NCI-H1105 treated with DMSO at 0.1 percent for 48 hours (cell line): ENCODE measurements at regions not wholly inside any gene's neighbourhood (a gene's known extent, or its start where the extent isn't known, plus 50 kb on each side); places are given as distances from the start of the nearest gene placed in this dataset.
A peak's percentile ranks its signal among the peaks of the same experiment; 100 is the strongest.
"Not testable (repeated sequence)": the region's sequence is repeated elsewhere in the genome, so short reads cannot be mapped to it uniquely, and the experiment has no call there.

Experiments used
- DNase-seq: peaks from one replicate; lab custom pipeline; 2025; lab: John Stamatoyannopoulos, UW

GRCh38 chr20:47890708-47891107, 105.4 kb upstream of the SULF2 start:
- DNase-seq = not testable (repeated sequence)

- not testable (repeated sequence) for DNase-seq
Measured at GRCh38 chr20:47889751-47890150, 104.5 kb upstream of the SULF2 start.

GRCh38 chr20:47888351-47888750, 103.1 kb upstream of the SULF2 start:
- no peak for DNase-seq

- DNase-seq = no peak
Measured at GRCh38 chr20:47887477-47888080, 102.3 kb upstream of the SULF2 start.

GRCh38 chr20:47887064-47887463, 101.8 kb upstream of the SULF2 start:
- no peak for DNase-seq

GRCh38 chr20:47886454-47887041, 101.3 kb upstream of the SULF2 start:
- DNase-seq = no peak

GRCh38 chr20:47885909-47886453, 100.7 kb upstream of the SULF2 start:
- DNase-seq = no peak

GRCh38 chr20:47883940-47884339, 98.7 kb upstream of the SULF2 start:
- not testable (repeated sequence) for DNase-seq

GRCh38 chr20:47883186-47883585, 97.9 kb upstream of the SULF2 start:
- no peak for DNase-seq

GRCh38 chr20:47879771-47880170, 94.5 kb upstream of the SULF2 start:
- no peak for DNase-seq

- DNase-seq = no peak
Measured at GRCh38 chr20:47878601-47879027, 93.3 kb upstream of the SULF2 start.

GRCh38 chr20:47876311-47877088, 91.2 kb upstream of the SULF2 start:
- DNase-seq = peak; percentile 70

- DNase-seq = no peak
Measured at GRCh38 chr20:47875297-47876025, 90.2 kb upstream of the SULF2 start.

- no peak for DNase-seq
Measured at GRCh38 chr20:47872341-47872740, 87.1 kb upstream of the SULF2 start.

- DNase-seq = no peak
Measured at GRCh38 chr20:47870475-47870874, 85.2 kb upstream of the SULF2 start.

- DNase-seq = no peak
Measured at GRCh38 chr20:47868744-47869143, 83.5 kb upstream of the SULF2 start.

GRCh38 chr20:47868236-47868635, 83.0 kb upstream of the SULF2 start:
- no peak for DNase-seq

GRCh38 chr20:47867831-47868230, 82.5 kb upstream of the SULF2 start:
- no peak for DNase-seq

GRCh38 chr20:47866480-47866879, 81.2 kb upstream of the SULF2 start:
- DNase-seq = no peak

- DNase-seq = no peak
Measured at GRCh38 chr20:47865912-47866311, 80.6 kb upstream of the SULF2 start.

GRCh38 chr20:47865451-47865850, 80.2 kb upstream of the SULF2 start:
- no peak for DNase-seq

- DNase-seq = no peak
Measured at GRCh38 chr20:47863981-47864380, 78.7 kb upstream of the SULF2 start.
